ENCODE measurements at regions not wholly inside any gene's neighbourhood (a gene's known extent, or its start where the extent isn't known, plus 50 kb on each side); places are given as distances from the start of the nearest gene placed in this dataset.
"Not testable (repeated sequence)": the region's sequence is repeated elsewhere in the genome, so short reads cannot be mapped to it uniquely, and the experiment has no call there.

DNA sequence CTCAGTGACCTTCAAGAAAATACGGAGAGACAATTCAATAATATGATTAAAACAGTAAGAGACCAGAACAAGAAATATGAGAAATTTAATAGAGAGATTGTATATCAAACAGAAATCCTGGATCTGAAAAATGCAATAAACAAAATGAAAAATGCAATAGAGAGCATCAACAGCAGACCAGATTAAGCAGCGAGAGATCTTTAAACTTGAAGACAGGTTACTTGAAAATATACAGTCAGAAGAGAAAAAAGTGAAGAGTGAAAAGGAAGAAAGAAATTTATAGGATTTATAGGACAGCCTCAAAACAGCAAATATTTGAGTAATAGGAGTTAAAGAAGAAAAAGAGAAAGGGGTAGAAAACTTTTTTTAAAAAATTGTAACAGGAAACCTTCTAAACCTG lies 813.9 kb upstream of the GRM7 start:
- DNase-seq: no peak

DNA sequence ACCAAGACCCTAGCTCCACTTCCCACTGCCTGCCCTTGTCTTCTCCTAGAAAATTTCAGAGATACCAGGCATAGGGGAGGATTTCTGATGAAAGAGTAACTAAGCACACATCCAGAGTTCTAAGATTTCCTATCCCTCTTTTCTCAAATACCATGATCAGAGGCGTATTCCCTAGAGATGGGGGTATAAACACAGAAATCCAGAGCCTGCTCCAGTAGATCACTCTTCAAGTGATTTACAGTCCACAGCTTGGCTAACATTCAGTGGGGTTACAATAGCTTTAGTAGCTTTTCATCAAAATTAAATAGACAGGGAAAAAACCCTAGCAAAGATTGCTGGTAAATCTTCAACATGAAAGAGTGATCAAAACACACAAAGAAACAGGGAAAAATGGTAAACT lies 800.7 kb upstream of the GRM7 start:
- no peak for DNase-seq

DNA sequence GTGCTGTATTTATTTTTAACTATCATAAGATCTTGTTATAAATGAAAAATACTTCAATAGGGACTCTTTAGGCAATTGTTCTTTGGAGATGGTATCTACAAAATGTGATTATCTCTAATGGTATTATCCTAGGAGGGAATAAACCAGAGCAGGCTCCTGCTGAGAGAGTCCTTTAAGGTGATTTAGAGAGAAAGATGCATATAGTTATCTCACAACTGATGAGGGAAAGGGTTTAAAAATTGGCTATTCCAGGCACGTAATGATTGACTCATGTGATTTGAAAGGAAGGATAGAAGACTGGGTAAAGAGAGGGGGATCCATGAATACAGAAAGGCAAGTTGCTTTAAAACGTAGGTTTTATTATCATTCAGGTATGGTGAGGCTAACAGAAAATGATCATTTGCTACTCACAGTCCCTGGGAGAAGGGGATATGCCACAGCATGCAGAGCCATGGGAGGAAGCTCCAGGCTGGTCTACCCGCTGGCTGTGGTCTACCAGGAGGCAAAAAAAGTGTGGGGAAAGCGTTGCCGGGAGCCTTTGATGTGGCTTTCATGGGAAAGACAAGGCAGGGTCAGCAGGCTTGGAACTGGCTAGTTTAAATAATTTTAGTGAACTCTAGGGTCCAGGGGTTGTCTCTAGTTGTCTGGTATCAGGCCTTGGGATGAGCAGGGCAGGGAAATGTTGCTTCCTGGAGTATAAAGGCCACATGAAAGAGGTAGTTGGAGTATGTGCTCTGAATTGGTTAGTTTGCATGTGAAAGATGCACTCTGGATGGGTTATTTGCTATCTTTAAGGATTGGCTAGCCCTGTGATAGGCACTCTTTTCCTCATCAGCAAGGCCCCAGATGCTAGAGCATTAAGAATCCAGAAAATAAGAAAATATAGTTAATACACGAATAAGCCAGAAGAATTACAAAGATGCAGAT lies 798.4 kb upstream of the GRM7 start:
- DNase-seq: no peak

DNA sequence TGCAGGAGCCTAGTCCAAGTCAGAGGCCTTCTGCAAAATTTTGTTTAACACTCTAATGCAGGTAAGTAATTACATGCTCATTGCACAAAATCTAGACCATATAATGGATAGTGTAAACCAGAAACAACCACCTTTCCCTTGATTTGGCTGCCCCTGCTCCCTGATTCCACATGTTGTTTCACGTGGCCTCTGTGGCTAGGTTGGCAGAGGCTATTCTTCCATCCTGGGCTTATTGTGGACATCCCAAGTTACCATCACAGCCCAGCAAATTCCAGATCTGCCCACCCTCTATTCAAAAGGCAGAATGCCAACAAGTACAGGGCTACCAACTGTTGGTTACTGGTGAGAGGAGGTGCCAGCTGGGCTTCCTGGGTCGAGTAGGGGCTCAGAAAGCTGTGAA lies 794.5 kb upstream of the GRM7 start:
- DNase-seq: no peak

DNA sequence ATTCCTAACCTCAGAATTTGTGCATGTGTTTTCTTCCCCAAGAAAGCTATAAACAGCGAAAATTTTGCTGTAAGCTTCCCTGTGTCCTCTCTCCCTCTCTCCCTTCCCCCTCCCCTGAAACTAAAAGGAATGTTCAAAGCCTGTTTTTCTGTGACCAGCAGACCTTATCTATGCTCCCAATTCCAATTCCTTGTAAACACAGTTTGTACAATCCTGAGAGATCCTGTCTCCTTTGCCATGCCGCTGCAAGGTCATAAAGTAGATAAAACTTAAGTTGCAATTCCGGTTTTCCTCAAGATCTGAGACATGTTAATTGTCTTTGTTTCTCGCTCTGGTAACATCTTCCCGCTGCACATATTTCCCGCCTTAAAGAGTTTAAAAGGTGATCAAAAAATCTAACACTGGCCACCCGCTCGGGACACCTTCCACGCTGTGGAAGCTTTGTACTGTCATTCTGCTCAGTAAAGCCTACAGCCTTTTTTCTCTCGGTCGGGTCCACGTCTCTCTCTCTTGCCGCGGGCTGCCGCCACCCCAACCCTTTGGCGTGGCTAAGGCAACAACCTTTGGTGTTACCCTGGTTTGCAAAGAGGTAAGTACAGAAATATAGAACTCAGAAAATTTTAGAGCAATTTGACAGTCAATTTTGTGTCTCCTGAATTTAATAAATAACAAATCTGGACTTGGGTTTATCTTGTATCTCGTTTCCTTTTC lies 793.9 kb upstream of the GRM7 start:
- not testable (repeated sequence) for DNase-seq

DNA sequence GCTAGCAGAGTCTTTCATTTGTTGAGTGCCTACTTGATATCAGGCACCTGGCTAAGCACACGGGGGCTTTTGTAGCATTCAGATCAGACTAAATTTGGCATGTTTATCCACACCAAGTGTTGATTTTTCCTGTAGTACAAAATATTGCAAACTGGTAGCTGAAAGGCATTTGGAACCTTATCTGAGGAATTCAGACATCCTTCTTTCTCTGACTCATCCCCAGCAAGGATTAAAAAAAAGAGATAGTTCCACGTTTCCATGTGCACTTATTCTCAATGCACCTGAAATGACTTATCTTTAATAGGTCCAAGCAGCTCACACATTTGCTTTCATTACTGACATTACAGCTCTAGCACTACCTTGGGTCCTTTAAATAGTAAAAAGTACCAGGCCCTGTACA lies 786.0 kb upstream of the GRM7 start:
- DNase-seq: no peak

DNA sequence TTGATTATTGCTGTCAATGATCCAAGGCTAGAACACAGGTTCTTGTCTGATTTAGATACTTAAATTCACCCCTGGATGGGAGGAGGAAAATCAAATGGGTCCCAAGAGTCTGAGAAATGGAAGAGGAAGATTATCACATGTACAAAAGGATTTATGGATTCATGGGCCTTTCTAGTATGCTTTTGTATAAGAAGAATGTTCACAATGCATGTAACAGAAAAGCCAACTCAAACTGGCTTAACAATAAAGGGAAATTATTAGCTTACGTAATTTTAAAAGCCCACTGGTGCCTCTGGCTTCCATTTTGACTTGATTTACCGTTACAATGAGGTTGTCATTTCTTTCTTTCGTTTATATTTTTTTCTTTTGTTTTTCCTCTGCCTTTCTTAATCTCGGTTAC lies 782.5 kb upstream of the GRM7 start:
- no peak for DNase-seq

DNA sequence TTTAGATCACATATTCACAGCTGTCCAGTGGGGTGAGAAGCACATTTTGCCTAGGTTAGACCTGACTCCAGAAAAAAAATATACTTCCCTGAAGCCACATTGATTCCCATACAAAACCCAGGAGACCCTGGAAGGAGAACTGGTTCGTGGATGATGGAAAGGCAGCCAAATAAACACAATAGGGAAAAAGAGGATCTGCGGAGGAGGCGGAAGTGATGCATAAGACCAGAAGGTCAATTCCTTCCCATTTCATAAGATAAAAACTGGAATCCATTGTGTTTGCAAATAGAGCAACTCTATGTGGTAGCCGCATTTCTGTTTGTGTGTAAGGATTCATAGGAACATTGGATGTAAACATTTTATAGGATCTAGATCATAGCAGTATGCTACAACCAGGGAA lies 781.9 kb upstream of the GRM7 start:
- no peak for DNase-seq

DNA sequence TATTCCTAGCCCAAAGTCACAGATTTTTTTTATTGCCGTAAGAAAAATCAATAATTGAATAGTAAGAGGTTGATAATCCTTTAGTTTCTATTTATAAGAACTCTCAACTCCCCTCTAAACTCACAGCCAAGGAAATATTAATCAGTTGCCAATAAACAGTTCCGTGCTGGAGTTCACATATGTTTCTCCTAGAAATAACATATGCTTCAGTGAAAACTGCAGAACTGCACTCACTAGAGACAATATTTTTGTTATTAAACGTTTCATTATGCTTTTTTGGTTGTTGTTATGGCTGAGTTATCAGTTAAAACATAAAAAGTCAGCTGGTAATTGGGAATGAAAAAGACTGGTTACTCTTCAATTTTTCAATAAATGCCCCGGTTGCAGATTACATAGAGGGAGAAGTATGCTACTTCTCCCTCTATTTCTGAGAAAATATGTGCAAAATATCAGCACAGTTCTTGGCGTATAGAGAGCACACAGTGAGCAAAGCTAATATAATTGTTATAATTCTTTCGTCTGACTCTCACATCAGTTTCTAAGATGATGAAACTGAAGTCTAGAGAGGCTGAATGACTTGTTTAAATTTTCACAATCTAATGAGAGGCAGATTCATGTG lies 781.2 kb upstream of the GRM7 start:
- DNase-seq: no peak

DNA sequence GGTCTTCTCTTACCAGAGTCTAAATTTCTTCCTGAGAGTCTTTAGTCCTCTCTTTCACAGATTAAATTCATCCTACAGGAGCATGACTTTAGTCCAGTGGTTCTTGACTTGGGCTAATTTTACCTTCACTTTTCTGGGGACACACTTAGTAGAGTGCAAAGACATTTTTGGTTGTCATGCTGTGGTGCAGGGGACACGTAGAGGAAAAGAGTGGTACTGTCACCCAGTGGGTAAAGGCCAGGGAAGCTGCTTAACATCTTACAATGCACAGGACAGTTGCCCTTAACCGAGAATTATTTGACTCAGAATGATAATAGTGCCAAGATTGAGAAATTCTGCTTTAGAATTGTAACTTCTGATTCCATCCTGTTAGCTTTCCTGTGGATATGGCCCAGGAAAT lies 772.5 kb upstream of the GRM7 start:
- no peak for DNase-seq

DNA sequence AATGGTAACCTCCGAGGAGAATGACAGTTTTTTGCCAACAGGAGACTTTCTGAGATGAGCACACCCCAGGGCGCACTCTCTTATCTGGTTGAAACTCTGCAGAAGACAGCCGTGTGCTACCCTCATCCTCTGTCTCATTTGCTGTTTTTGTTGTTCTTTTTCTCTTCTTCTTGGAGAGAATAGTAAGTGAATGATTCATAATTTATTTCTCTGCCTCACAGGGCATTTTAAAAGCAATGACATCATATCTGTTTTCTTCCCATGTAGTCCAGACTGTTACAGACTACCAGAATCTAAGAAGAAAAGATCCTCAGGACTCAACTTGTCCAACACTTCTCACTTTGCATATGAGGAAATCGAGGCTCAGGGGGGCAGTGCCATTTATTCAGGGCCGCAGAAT lies 771.1 kb upstream of the GRM7 start:
- DNase-seq: no peak

DNA sequence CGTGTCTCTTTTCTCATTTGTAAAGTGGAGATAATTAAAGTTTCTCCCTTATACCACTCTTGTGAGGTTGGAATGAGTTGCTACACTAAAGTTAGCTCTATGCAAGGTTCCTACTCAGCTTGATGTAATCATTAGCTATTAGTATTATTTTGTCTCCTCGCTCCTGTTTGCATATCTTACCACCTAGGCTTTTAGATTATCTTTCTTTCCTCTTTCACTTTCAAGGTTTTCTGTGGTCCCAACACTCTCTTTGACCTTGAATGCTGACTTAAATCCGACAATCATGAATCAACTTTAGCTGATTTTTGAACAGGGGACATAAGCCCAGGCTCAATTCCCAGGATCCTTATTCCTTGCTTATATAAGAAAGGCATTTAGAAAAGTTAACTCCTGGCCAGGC lies 769.7 kb upstream of the GRM7 start:
- no peak for DNase-seq

DNA sequence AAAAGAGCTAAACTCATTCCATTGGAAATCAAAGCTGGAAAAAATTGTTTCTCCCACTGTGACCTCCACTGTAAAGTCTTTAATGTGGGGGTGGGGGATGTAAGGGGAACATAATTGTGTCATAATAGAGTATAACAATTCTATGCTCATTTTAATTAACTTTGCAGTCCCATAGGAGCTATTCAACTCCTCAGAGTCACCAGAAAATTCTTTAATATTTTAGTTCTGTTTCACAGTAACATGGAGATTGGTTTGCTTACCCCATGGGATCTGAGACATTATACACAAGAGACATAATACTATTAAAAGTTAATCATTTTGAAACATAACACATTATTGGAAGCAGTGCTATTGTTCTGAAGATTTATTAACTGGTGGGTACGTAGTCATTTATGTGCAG lies 765.9 kb upstream of the GRM7 start:
- no peak for DNase-seq

DNA sequence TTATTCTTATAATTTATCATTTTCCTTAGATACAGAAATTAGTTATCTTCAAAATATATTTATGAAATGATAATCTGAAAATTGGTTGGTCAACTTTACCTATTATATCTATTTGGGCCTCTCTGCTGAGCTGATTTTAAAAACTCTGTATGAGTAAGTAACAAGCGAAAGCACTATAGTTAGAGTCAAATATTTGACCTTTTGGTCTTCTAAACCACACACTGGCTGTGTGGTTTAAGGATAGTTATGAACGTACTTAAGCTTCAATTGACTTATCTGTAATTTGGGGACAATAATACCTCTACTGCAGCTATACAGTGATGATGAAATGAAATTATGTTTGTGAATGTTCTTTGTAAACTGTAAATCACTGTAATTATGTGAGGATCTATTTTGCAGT lies 763.9 kb upstream of the GRM7 start:
- DNase-seq: no peak

DNA sequence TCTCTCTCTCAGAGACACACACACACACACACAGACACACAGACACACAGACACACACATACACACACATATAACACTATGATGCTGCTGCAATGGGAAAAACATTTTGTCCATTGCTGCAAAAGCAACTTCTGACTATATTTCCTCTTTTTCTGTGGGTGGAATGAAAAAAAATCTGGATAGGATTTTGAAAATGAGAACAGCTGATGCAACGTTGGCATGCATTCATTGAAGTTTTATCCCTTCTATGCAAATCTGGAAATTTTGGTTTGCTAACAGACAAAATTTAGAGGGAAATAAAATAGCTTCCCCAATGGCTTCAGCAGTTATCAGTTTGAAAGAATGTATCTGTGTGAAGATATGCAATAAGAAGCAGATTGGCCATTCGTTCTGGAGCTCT lies 763.4 kb upstream of the GRM7 start:
- DNase-seq: no peak

DNA sequence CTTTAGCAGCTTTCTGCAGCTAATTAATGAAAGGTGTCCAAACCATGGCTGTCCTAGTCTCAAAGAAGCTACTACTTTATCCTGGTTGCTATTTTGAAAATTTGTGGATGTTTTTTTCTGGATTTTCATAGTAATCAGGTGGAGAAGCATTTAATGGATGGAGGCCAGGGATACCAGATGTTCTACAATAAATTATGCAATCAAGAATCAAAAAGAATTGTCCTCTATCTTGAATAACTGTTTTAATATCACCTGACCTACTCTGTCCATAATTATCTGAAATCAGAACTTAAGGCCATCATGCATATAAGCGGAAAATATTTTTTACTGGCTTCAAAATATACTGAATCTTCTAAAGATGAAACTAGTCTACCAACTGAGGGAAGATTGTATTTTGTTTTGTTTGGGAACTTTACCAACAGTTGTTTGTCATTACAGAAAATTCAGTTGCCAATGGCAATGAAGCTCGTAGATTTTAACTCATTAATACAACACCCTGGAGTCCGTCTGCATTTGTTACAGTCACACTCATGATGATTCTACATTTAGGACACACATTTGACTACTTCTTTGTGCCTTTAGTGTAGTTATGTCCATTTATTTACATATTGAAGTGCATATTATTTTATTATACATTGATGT lies 762.3 kb upstream of the GRM7 start:
- DNase-seq: no peak

DNA sequence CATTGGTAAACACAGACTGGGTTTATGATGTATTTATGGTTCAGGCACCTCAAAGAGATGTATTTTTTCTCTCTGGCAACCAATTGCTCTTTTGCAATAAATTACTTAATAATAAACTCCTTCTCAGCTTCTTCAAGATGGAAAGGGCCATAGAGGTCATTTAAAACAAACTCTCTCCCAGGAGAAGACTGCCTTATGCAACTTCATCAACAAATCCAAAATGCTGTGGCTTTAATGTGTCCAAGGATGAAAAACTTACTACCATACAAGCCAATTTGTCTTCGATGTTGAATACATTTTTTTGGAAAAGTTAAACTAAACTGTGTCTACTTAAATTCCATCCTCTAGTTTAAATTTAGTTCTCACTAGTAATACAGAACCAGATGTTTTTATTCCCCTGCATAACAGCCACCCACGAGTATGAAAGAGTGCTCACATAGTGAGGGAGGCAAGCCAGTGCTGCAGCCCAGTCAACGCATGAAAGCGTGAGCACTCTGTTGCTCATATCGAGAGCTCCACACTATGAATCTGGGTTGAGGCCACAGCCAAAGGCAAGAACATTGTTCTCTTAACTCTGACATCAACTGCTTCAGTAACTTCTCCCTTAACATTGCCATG lies 761.3 kb upstream of the GRM7 start:
- no peak for DNase-seq

DNA sequence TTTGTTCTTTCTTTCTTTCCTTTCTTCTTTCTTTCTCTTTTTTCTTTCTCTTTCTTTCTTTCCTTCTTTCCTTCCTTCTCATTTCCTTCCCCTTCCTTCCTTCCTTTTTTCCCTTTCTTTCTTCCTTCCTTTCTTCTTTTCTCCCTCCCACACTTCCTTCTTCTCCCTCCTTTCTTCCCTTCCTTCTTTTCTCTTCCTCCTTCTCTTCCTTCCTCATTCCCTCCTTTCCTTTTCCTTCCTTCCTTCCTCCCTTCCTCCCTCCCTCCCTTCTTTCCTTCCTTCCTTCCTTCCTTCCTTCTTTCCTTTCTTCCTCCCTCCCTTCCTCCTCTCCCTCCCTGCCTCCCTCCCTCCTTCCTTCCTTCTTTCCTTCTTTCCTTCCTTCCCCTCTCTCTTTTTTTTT lies 755.7 kb upstream of the GRM7 start:
- DNase-seq: no peak

DNA sequence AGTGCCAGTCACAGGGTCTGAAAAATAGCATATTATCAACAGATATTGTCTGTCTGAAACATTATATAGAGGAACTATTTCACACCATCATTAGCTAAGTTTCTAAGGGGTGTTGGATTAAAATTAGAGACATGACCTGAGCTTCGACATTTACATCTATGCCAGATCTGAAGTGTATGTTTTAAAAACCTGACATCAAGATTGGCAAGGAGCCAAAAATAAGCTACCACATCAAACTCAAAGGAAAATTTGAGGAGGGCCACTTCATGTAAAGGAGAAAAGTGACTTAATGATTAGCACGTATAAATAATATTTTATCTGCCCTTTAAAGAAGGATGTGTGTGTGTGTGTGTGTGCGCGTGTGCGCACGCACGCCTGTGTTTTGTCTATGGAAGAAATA lies 752.0 kb upstream of the GRM7 start:
- DNase-seq: peak; percentile 3

DNA sequence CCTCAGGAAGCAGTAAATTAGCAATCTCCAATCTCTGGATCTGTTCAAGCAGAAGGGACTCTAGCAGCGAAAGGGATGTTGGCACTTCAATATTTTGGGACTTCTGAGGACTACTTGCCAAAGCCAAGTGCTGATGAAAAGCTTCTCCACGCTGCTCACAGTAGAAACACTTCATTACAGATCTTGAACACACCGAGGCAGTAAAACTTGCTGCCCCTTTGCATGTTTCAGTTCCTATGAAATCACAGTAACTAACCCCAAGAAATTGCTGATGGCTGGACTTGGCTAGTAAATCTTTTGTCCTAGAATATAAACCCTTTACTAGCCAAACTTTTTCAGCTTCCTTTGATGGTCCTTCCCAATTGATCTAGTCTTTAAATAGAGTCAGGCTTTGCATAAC lies 750.5 kb upstream of the GRM7 start:
- no peak for DNase-seq

DNA sequence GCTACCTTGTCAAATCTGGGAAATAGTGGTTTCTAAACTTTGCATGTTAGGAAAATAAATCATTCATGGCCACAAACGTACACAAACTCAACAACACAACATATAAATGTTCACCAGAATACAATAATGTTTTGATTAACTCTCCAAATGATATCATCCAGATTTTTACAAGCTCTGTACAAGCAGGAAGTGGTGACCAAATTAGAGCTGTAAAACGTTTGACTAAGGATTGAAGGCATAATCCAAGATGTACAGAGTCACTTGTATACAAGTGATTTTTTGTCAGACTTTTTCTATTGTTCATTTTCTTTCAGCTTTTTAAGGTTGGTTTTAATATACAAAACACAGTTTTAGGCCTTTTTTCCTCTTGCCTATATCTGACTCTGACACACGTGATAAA lies 748.4 kb upstream of the GRM7 start:
- DNase-seq: no peak

DNA sequence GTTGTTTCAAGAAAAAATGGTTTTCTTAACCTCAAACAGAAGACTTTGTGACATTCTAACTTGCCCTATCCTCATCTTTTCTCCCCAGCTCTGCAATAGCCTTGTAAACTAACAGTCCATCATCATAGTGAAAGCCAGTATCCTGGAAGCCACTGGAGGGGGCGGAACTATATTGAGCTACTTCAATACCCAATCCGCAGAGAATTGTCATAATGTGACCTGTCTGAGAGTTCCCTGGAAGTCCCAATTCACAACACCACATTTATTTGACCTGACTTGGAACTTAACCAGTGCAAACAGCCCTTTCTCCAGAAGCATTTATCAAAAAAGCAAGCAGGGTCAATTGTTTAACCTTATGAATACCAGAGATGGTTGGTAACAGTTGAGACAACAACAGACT lies 747.6 kb upstream of the GRM7 start:
- DNase-seq: no peak

DNA sequence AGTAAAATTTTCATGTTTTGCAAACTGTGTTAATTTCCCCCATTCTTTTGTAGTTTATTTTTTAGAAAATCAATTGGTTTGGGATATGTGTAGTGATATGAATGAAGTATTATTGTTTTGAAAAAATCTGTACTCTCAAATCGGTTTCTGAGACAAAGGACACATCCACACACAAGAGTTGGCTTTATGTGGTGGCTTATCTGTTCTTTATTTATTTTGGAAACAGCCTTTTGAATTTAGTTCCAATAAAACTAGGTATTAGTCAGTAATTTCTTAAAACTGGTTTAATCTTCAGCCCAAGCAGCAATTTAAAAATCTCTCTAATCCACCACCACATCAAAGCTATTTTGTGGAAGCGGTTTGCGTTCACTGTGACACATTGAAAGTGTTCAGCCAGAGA lies 741.5 kb upstream of the GRM7 start:
- DNase-seq: no peak
